Limb (tissue), 2 donors: ENCODE measurements at regions not wholly inside any gene's neighbourhood (a gene's known extent, or its start where the extent isn't known, plus 50 kb on each side); places are given as distances from the start of the nearest gene placed in this dataset.

Experiments
- DNase-seq, 2 donors: peaks; one replicate each; pipeline ENCODE4 v3.0.0-alpha.2; 2016; ENCODE audit errors: extremely low spot score in 2 of 2

DNA sequence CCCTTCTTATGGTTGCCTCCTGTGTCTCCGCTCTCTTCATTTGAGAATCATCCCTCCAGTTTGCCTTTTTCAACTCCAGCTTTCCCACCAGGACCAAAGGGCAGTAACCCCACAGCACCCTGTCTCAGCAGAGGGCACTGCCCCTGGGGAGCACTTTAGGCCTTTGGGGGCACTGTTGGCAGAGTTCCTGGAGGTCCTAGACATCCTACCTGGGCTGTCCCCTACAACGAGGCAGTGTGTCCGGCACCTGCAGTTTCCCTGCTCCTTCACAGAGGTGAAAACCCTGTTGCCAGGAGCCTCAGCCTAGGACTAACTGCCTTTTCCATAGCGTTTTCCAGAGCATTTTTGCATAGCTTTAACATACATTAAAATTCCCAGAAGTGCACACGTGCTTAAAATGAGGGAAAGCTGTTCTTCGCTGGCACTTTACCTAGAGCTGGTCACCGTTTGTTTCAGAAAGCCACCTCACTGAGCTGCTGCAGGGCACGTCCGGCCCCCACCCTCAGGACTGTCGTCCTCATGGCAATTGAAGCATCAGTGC is 234.9 kb downstream of the TEX29 start:
- no peak for DNase-seq

DNA sequence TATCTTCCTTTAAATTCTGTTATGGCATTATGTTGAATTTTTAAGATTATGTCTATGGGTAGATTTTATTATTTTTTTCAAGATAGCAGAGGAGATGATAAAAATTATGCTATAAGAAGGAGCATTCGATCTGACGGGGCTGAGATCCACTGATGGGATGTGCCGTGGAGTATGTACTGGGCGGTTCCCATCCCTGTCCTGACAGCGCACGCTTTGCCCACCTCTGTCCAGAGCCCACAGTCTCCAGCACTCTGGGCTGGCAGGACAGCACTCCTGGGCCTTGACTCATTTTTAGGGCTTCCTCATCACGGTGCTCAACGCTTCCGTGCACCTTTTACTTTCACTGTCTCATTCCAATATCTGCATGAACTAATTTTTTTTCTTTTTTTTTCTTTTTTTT is 235.5 kb downstream of the TEX29 start:
- DNase-seq = no peak

GRCh38 chr13:111556496-111556895 is 236.1 kb downstream of the TEX29 start:
- DNase-seq = no peak

DNA sequence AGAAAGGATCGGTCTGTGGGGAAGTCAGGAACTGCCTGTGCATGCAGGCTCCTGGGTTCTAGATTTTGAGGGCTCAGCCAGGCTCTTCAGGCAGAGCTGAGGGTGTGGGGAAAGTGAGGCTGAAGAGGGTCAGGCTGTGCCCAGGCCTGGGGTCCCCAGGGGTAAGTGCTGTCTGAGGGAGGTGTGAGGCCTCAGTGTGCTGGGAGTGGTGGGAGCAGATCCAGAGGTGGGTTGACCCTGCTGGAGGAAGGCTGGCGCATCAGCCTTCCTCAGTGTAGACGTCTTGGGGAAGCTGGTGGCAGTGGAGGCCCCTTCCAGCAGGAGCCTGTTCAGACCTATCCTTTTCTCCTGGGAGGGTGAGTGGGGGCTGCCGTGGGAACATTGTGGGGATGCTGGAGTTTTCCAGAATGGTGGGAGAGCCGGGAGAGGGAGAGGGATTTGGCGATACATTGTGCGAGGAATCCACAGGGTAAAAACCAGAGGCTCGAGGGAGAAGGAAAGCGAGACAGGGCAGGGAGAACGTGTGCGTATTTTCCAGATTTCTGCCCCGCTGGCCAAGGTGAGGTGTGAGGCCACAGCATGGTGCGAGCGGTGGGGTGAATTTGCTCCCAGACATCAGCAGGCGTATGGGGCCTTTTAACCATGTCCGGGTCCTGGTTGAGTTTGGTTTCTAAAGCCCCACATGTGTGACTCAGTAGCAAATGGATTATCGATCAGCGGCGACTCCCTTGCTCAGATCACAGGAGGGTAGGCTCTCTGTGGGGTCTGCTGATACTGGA is 237.7 kb downstream of the TEX29 start:
- no peak for DNase-seq

DNA sequence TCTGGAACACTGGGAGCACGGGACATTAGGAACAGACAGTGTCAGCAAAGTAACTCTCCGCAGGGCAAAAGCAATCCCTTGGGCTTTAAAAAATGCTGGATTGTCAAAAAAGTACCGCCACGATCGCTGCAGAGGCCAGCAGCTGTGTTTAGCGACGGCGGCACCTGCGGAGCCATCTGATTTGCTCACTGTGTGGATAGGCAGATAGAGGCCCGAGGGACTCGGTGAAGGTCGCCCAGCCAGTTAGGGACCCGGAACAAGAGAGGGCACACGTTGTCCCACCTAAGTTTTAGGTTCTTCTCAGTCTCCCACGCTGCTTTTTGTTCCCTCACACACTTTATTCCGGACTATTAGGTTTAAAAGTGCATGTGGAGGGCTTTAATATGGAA is 238.3 kb downstream of the TEX29 start:
- DNase-seq = no peak

DNA sequence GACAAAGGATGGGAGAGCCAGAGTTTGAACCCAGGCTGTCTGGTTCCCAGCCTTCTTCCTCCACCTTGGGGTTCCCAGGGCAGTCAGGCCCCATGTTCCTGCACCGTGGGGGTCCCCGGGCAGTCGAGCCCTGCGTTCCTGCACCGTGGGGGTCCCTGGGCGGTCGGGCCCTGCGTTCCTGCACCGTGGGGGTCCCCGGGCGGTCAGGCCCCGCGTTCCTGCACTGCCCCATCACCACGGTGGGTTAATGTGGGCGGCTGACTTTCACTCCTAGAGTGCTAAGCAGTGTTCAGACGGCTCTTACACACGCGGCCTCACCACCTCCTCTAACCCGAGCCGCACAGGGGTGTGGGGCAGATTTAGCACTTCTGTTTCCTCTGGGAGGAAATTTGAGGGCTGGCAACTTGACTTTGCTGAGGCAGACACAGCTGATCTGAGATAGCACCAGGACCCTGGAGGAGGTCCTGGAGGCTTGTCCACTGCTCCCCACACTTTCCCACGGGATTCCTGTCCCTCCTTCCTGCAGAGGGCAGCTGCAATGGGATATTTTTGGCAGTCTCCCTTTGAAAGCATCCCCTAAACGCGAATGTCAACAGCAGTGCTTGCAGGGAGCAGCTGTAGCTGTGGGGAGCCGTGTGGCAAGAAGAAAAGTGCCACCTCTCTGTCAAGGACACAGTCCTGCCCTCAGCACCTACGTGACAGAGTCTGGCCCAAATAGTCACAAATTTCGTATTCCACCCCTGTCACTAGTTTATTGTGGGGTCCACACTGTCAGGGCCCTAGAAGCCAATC is 239.4 kb downstream of the TEX29 start:
- DNase-seq = no peak

DNA sequence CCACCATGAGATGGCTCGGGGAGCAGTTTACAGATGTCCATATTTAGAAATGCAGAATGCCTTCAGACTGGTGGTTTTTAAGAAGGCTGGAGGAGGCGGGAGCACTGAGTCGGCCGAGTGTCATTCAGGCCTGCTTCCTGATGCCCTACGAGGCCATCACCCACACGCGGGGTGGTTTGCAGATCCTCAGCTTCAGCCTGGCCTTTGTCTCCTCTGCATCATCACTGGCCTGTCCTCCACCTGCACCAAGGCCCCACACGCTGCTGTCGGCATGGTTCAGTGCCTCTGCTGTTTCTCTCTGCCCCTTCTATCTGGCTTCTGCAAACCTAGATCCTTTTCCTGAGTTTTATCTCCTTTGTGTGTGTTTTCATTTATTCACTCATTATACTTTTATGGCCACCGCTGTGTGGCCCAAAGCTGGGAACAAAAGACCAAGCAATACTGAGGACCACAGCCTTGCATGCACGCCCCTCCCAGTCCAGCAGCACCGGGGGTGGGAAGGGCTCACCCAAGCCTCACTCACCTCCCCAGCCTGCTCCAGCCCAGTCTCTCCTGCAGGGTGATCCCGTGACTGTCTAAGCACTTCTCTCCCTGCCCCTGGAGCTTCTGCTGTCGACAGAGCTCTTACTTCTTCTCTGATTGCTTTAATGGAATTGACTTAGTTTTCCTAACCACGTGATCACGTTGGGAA is 240.8 kb downstream of the TEX29 start:
- DNase-seq = no peak

DNA sequence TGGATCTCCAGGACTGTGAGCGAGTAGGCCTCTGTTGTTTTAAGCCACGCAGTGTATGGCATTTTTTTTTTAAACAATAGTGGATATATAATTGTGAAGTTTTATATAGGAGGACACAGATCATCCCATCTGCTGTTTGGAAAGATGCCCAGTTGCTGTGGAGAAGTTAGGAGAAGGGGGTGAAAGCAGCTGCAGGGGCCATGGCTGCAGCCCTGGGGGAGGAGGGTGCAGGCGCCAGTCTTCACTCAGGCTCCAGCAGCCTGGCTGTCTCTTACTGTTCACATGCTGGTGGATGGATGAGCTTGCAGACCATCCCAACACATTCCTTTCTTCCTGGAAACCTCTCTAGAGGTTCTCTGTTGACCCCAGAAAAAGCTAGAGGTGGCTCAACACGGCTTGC is 242.3 kb downstream of the TEX29 start:
- DNase-seq = peak; percentile 38 to 45

- DNase-seq = no peak
Measured at GRCh38 chr13:111564606-111565005, 244.2 kb downstream of the TEX29 start.

GRCh38 chr13:111565400-111565799 is 245.0 kb downstream of the TEX29 start:
- no peak for DNase-seq

DNA sequence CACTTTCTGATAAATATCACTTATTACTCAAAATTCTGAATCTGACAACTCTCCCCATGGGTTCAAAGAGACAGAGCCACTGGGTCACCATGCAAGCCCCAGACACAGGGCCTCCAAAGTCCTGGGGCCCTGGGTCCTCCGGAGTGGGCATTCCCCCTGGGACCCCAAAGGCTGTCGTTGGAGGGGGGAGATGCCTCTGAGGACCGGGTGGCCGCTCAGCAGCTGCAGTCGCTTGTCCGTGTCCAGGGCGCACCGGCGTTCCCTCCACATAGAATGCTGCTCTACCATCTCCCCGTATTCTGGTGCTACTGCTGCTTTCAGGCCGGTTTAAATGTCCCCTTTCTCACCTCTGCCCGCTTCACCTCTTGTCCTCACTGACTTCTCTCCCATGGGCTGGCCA is 246.1 kb downstream of the TEX29 start:
- DNase-seq = no peak

GRCh38 chr13:111567637-111568036 is 247.2 kb downstream of the TEX29 start:
- no peak for DNase-seq

- no peak for DNase-seq
Measured at GRCh38 chr13:111568290-111568689, 247.8 kb downstream of the TEX29 start.

DNA sequence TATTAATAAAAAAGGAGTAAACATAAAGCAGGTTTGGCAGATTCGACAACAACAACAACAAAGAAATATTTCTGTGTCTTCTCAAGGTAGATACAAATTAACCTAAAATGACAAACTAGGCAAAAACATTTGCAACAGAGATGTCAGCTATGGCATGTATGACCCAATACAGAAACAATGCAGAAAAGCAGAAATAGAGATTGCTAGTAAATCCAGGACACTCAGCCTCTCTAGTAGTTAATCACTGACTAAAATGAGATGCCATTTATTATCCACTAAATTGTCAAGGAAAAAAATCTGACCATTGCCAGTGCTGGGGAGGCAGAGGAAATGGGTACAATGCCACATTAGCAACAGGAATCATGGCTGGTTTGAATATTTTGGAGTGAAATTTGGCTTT is 250.5 kb downstream of the TEX29 start:
- DNase-seq = no peak

DNA sequence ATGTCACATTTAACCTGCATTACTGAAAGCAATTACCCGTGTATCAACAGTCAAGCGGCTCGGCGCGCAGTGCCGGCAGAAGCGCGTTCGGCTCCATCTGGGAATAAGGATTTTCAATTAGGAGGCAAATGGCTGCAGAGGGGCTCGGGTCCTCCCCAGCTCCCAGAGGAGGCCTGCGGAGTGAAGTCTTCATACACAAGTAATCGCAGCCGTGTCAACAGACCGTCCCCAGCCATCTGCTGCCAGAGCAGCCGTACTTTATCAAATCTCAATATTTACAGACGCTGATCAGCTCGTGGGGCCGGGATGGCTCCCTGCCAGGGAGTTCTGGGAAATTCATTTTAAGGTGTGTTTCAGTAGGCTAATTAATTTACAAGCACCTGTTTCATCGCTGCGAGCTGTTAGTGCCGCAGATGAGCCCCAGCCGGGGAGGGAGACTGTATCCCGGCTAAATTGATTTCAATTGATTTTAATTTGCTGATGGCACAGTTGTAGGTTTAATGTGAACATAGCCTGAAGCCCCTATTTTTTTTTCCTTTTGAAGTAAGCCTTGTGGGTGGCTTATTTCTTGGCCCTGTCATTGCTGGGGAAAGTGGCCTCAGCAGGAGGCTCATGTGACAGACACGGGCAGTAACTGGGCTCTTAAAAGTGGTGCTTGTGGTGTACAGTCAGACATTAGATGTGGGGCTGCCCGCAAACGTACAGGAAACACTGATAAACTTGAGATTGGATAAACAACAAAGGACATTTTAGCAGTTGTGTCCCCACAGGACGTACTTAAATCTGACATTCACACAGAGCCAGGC is 252.7 kb downstream of the TEX29 start:
- DNase-seq = peak in 1 of 2 donors; percentile 64

GRCh38 chr13:111573801-111574200 is 253.4 kb downstream of the TEX29 start:
- no peak for DNase-seq

DNA sequence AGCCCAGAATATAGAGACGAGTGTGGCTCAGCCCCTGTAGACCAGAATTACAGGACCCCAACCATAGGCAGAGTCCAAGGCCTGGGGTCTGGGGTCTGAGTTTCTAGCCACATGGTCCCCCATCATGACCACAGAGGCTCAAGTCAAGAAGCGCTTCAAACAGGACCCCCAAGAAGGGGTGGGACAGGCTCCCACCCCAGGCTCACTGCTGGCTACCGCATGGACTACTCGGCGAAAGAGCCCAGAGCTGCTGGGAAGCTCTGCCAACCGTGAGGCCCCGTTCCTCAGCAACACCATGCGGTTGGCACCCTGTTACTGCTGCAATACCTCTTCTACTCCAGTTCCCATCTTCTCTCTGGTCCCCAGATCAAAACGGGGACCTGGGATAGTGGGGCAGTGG is 254.8 kb downstream of the TEX29 start:
- no peak for DNase-seq

DNA sequence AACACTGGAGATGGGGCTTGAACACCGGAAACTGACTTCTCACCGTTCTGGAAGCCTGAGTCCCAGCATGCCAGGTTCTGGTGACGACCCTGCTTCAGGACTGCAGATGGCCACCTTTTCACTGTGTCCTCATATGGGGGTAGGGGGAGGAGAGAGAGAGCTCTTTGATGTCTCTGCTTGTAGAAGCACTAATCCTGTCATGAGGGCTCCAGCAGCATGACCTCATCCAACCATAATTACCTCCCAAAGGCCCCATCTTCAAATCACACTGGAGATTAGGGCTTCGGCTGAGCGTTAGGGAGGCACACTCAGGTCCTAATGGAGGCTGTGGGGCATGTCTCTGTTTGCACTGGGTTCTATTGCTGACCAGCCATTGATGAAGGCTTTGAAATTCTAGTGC is 255.3 kb downstream of the TEX29 start:
- DNase-seq = no peak

DNA sequence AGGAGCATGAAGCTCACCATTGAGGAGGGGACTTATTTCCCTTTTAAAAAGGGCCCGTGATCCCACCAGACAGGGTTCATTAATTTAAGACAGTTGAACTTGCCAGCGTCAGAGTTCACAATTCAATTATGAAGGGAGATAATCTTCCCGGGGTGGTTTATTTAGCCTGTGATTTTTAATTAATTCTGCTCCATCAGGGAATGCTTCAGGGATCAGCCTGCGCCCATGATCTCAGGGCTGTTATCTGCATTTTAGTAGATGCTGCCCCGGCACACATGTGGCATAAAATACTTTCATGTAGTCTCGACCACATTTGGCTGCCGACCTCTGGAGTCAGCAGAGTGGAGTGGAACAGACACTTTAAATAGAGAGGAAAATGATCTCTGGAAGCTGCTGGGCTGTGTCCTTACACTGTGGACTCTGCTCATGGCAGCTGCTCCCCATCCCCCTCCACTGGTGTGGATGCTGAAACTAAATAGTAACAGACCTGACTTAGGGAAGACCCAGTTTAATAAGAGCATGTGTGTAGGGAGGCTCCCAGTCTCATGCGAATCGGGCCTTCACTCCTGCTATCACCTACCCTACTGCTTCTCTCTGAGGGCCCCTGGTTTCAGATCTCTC is 256.9 kb downstream of the TEX29 start:
- DNase-seq = no peak

DNA sequence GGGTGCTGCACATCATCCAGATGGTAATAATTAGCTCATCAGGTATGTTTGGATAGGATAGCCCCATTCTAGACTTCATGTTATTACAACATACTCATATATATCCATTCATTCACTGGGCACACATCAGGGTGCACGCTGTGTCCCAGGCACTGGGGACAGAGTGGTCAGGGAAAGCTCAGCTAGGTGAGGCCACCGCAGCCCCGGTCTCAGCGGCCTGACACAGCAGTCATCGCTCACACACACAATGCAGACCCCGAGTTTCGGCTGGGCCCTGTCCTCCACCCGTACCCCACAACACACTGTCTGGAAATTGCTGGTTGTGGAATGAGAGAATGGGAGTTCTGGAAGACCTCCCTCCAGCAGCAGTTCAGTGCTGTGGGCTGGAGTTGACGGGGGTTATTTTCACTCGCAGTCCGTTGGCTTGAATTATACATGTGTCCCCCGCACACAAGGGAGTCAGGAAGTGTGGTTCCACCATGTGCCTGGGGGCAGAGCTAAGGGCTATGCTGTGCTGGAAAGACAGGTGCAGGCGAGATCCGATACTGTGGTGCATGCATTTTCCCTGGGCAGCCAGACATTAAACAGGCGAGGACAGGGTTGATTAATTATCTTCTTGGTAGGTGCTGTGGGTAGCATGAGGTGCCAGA is 257.6 kb downstream of the TEX29 start:
- no peak for DNase-seq
